Panc1 (cell line): ENCODE measurements at regions not wholly inside any gene's neighbourhood (a gene's known extent, or its start where the extent isn't known, plus 50 kb on each side); places are given as distances from the start of the nearest gene placed in this dataset.

ENCODE experiments used
- CTCF ChIP-seq: fragments of 450-650 bp; IDR thresholded peaks from 2 replicates; pipeline ENCODE4 v1.5.1; 2017; ENCODE audit warnings: mild to moderate bottlenecking
- POLR2AphosphoS5 ChIP-seq: IDR thresholded peaks from 2 replicates; pipeline ENCODE4 v1.6.1; 2012; ENCODE audit warnings: mild to moderate bottlenecking, low read depth, low read length, moderate library complexity
- REST ChIP-seq, 2 experiments: IDR thresholded peaks; 2 replicates each; pipeline ENCODE4 v1.6.1; 2011 to 2012; ENCODE audit warnings: low read depth in 2 of 2, control low read depth in 1 of 2, low read length in 1 of 2, mild to moderate bottlenecking in 1 of 2, moderate library complexity in 1 of 2; ENCODE audit not compliant: insufficient read depth in 1 of 2

- TF ChIP-seq CTCF (no peak), POLR2AphosphoS5 (no peak), REST (IDR thresholded peaks at IDR 0.05; ENCODE audit: insufficient read depth in 1 of 2, low read depth in 2 of 2, low read length in 1 of 2) (no peak)
Measured at GRCh38 chr4:173696551-173696950, 166.5 kb upstream of the HAND2 start.
